ENCODE measurements at regions not wholly inside any gene's neighbourhood (a gene's known extent, or its start where the extent isn't known, plus 50 kb on each side); places are given as distances from the start of the nearest gene placed in this dataset.

- no peak overlapping the region for H3K27ac ChIP-seq (ENCODE audit: insufficient read depth in 1 of 2, low read depth in 1 of 2, low read length in 2 of 2, poor library complexity in 1 of 2, severe bottlenecking in 2 of 2)
- H3K36me3 ChIP-seq (ENCODE audit: control insufficient read depth in 4 of 4, insufficient read depth in 4 of 4, low read length in 3 of 4) = no peaks in the 10 kb centered on the region
- no peaks in the 10 kb centered on the region for H3K4me1 ChIP-seq (ENCODE audit: control extremely low read depth in 1 of 4, control insufficient read depth in 4 of 4, insufficient read depth in 4 of 4, low read length in 3 of 4)
- ChIA-PET POLR2A (no interaction called here), CTCF (no interaction called here)
- DNase-seq = no peak
- no peak overlapping the region for H3K4me3 ChIP-seq (ENCODE audit: control insufficient read depth in 1 of 7, extremely low read depth in 1 of 7, insufficient read depth in 4 of 7, low read depth in 2 of 7, low read length in 6 of 7)
- no CpG with 5 or more reads among the region's 1 CpG for whole genome bisulfite sequencing (ENCODE audit: insufficient coverage)
- peaks cover 0 to 2% (median 0%) of the 10 kb centered on the region in 5 experiments for H3K9me3 ChIP-seq (ENCODE audit: control extremely low read depth in 1 of 5, control insufficient read depth in 4 of 5, insufficient read depth in 2 of 5, low read depth in 1 of 5, low read length in 4 of 5)
- H3K27me3 ChIP-seq (replicated peaks in 2 of 5; ENCODE audit: control insufficient read depth in 4 of 5, insufficient read depth in 5 of 5, low read length in 4 of 5) = no peaks in the 10 kb centered on the region
These were observed 373.4 kb downstream of the SLITRK1 start for GRCh38 chr13:83508771-83509301.

- Histone ChIP-seq H3K9me3 (ENCODE audit: control extremely low read depth in 1 of 5, control insufficient read depth in 4 of 5, insufficient read depth in 2 of 5, low read depth in 1 of 5, low read length in 4 of 5) (no peaks in the 10 kb centered on the region), H3K4me3 (ENCODE audit: control insufficient read depth in 1 of 7, extremely low read depth in 1 of 7, insufficient read depth in 4 of 7, low read depth in 2 of 7, low read length in 6 of 7) (no peak overlapping the region), H3K27me3 (replicated peaks in 2 of 5; ENCODE audit: control insufficient read depth in 4 of 5, insufficient read depth in 5 of 5, low read length in 4 of 5) (no peaks in the 10 kb centered on the region), H3K36me3 (ENCODE audit: control insufficient read depth in 4 of 4, insufficient read depth in 4 of 4, low read length in 3 of 4) (no peaks in the 10 kb centered on the region), H3K4me1 (ENCODE audit: control extremely low read depth in 1 of 4, control insufficient read depth in 4 of 4, insufficient read depth in 4 of 4, low read length in 3 of 4) (no peaks in the 10 kb centered on the region), H3K27ac (ENCODE audit: insufficient read depth in 1 of 2, low read depth in 1 of 2, low read length in 2 of 2, poor library complexity in 1 of 2, severe bottlenecking in 2 of 2) (no peak overlapping the region)
- DNase-seq = no peak
- no CpG with 5 or more reads among the region's 1 CpG for WGBS (ENCODE audit: insufficient coverage)
- CTCF ChIA-PET = no interaction called here
- POLR2A ChIA-PET = no interaction called here
These were observed 378.9 kb downstream of the SLITRK1 start for GRCh38 chr13:83503424-83503823.

- no peaks in the 10 kb centered on the region for H3K4me1 ChIP-seq (ENCODE audit: control extremely low read depth in 1 of 4, control insufficient read depth in 4 of 4, insufficient read depth in 4 of 4, low read length in 3 of 4)
- no peaks in the 10 kb centered on the region for H3K9me3 ChIP-seq (ENCODE audit: control extremely low read depth in 1 of 5, control insufficient read depth in 4 of 5, insufficient read depth in 2 of 5, low read depth in 1 of 5, low read length in 4 of 5)
- ChIA-PET POLR2A (no interaction called here), CTCF (no interaction called here)
- H3K27ac ChIP-seq (ENCODE audit: insufficient read depth in 1 of 2, low read depth in 1 of 2, low read length in 2 of 2, poor library complexity in 1 of 2, severe bottlenecking in 2 of 2) = no peak overlapping the region
- H3K27me3 ChIP-seq (replicated peaks in 2 of 5; ENCODE audit: control insufficient read depth in 4 of 5, insufficient read depth in 5 of 5, low read length in 4 of 5) = no peaks in the 10 kb centered on the region
- H3K36me3 ChIP-seq (ENCODE audit: control insufficient read depth in 4 of 4, insufficient read depth in 4 of 4, low read length in 3 of 4) = no peaks in the 10 kb centered on the region
- H3K4me3 ChIP-seq (ENCODE audit: control insufficient read depth in 1 of 7, extremely low read depth in 1 of 7, insufficient read depth in 4 of 7, low read depth in 2 of 7, low read length in 6 of 7) = no peak overlapping the region
- no peak for DNase-seq
These were observed 383.0 kb downstream of the SLITRK1 start for GRCh38 chr13:83499286-83499685.

- POLR2A ChIA-PET = no interaction called here
- H3K27me3 ChIP-seq (replicated peaks in 2 of 5; ENCODE audit: control insufficient read depth in 4 of 5, insufficient read depth in 5 of 5, low read length in 4 of 5) = no peaks in the 10 kb centered on the region
These were observed 383.6 kb downstream of the SLITRK1 start for GRCh38 chr13:83498481-83499190.

GRCh38 chr13:83498045-83498444 lies 384.2 kb downstream of the SLITRK1 start:
- Histone ChIP-seq H3K4me1 (ENCODE audit: control extremely low read depth in 1 of 4, control insufficient read depth in 4 of 4, insufficient read depth in 4 of 4, low read length in 3 of 4) (no peaks in the 10 kb centered on the region), H3K27ac (ENCODE audit: insufficient read depth in 1 of 2, low read depth in 1 of 2, low read length in 2 of 2, poor library complexity in 1 of 2, severe bottlenecking in 2 of 2) (no peak overlapping the region), H3K9me3 (ENCODE audit: control extremely low read depth in 1 of 5, control insufficient read depth in 4 of 5, insufficient read depth in 2 of 5, low read depth in 1 of 5, low read length in 4 of 5) (no peaks in the 10 kb centered on the region), H3K36me3 (ENCODE audit: control insufficient read depth in 4 of 4, insufficient read depth in 4 of 4, low read length in 3 of 4) (no peaks in the 10 kb centered on the region), H3K4me3 (ENCODE audit: control insufficient read depth in 1 of 7, extremely low read depth in 1 of 7, insufficient read depth in 4 of 7, low read depth in 2 of 7, low read length in 6 of 7) (no peak overlapping the region), H3K27me3 (replicated peaks in 2 of 5; ENCODE audit: control insufficient read depth in 4 of 5, insufficient read depth in 5 of 5, low read length in 4 of 5) (no peaks in the 10 kb centered on the region)
- ChIA-PET CTCF (no interaction called here), POLR2A (no interaction called here)
- no peak for DNase-seq

More at GRCh38 chr13:83498481-83499190, 383.6 kb downstream of the SLITRK1 start:
- no peak for DNase-seq
- no peaks in the 10 kb centered on the region for H3K9me3 ChIP-seq (ENCODE audit: control extremely low read depth in 1 of 5, control insufficient read depth in 4 of 5, insufficient read depth in 2 of 5, low read depth in 1 of 5, low read length in 4 of 5)
- H3K36me3 ChIP-seq (ENCODE audit: control insufficient read depth in 4 of 4, insufficient read depth in 4 of 4, low read length in 3 of 4) = no peaks in the 10 kb centered on the region
- WGBS (ENCODE audit: insufficient coverage) = no CpG with 5 or more reads among the region's 2 CpGs
- H3K4me1 ChIP-seq (ENCODE audit: control extremely low read depth in 1 of 4, control insufficient read depth in 4 of 4, insufficient read depth in 4 of 4, low read length in 3 of 4) = no peaks in the 10 kb centered on the region
- no peak overlapping the region for H3K27ac ChIP-seq (ENCODE audit: insufficient read depth in 1 of 2, low read depth in 1 of 2, low read length in 2 of 2, poor library complexity in 1 of 2, severe bottlenecking in 2 of 2)
- CTCF ChIA-PET = no interaction called here
- no peak overlapping the region for H3K4me3 ChIP-seq (ENCODE audit: control insufficient read depth in 1 of 7, extremely low read depth in 1 of 7, insufficient read depth in 4 of 7, low read depth in 2 of 7, low read length in 6 of 7)

- DNase-seq = no peak
- Histone ChIP-seq H3K9me3 (ENCODE audit: control extremely low read depth in 1 of 5, control insufficient read depth in 4 of 5, insufficient read depth in 2 of 5, low read depth in 1 of 5, low read length in 4 of 5) (no peaks in the 10 kb centered on the region), H3K4me3 (ENCODE audit: control insufficient read depth in 1 of 7, extremely low read depth in 1 of 7, insufficient read depth in 4 of 7, low read depth in 2 of 7, low read length in 6 of 7) (no peak overlapping the region), H3K27ac (ENCODE audit: insufficient read depth in 1 of 2, low read depth in 1 of 2, low read length in 2 of 2, poor library complexity in 1 of 2, severe bottlenecking in 2 of 2) (no peak overlapping the region), H3K36me3 (ENCODE audit: control insufficient read depth in 4 of 4, insufficient read depth in 4 of 4, low read length in 3 of 4) (no peaks in the 10 kb centered on the region), H3K27me3 (replicated peaks in 2 of 5; ENCODE audit: control insufficient read depth in 4 of 5, insufficient read depth in 5 of 5, low read length in 4 of 5) (no peaks in the 10 kb centered on the region), H3K4me1 (ENCODE audit: control extremely low read depth in 1 of 4, control insufficient read depth in 4 of 4, insufficient read depth in 4 of 4, low read length in 3 of 4) (no peaks in the 10 kb centered on the region)
- ChIA-PET CTCF (no interaction called here), POLR2A (no interaction called here)
- 86% methylated on average over 4 of the region's 6 CpGs for WGBS (ENCODE audit: insufficient coverage)
These were observed 385.8 kb downstream of the SLITRK1 start for GRCh38 chr13:83496501-83496900.

- DNase-seq = no peak
- ChIA-PET POLR2A (no interaction called here), CTCF (no interaction called here)
- Histone ChIP-seq H3K36me3 (ENCODE audit: control insufficient read depth in 4 of 4, insufficient read depth in 4 of 4, low read length in 3 of 4) (no peaks in the 10 kb centered on the region), H3K27ac (ENCODE audit: insufficient read depth in 1 of 2, low read depth in 1 of 2, low read length in 2 of 2, poor library complexity in 1 of 2, severe bottlenecking in 2 of 2) (no peak overlapping the region), H3K4me1 (ENCODE audit: control extremely low read depth in 1 of 4, control insufficient read depth in 4 of 4, insufficient read depth in 4 of 4, low read length in 3 of 4) (no peaks in the 10 kb centered on the region), H3K9me3 (ENCODE audit: control extremely low read depth in 1 of 5, control insufficient read depth in 4 of 5, insufficient read depth in 2 of 5, low read depth in 1 of 5, low read length in 4 of 5) (no peaks in the 10 kb centered on the region), H3K4me3 (ENCODE audit: control insufficient read depth in 1 of 7, extremely low read depth in 1 of 7, insufficient read depth in 4 of 7, low read depth in 2 of 7, low read length in 6 of 7) (no peak overlapping the region), H3K27me3 (replicated peaks in 2 of 5; ENCODE audit: control insufficient read depth in 4 of 5, insufficient read depth in 5 of 5, low read length in 4 of 5) (no peaks in the 10 kb centered on the region)
- WGBS (ENCODE audit: insufficient coverage) = no CpG with 5 or more reads among the region's 1 CpG
These were observed 397.2 kb downstream of the SLITRK1 start for GRCh38 chr13:83485101-83485500.

Measured in common myeloid progenitor, CD34-positive (primary cell).